ENCODE measurements at regions not wholly inside any gene's neighbourhood (a gene's known extent, or its start where the extent isn't known, plus 50 kb on each side); places are given as distances from the start of the nearest gene placed in this dataset.

DNA sequence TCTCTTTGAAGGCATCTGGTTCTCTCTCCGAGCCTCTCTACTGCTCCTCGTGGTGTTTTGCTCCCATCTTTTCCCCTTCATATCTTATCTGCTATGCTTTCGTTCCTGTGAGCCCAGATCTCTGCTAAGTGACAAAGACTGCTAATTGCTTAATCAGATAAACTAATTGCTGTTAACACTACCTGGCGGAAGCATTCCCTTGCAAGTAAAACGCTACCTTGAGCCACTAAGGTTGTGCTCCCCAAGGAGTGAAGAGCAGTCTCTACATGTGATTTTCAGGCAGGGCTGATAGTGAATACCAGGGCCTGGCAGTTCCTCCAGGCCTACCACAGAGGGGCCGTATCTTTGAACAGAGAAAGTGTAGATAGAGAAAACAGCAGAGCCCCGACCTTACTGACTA lies 244.0 kb upstream of the GATB start:
- H3K27ac ChIP-seq = no peak overlapping the region
- CTCF ChIA-PET = interaction anchor here (0.7 kb wide), 1 partner anchor 15 kb away, joined by 5 read pairs; no protein-coding TSS in a partner anchor
- POLR2A ChIA-PET (ENCODE audit: low non-redundant PET) = no interaction called here
- TF ChIP-seq, protein P1, sequence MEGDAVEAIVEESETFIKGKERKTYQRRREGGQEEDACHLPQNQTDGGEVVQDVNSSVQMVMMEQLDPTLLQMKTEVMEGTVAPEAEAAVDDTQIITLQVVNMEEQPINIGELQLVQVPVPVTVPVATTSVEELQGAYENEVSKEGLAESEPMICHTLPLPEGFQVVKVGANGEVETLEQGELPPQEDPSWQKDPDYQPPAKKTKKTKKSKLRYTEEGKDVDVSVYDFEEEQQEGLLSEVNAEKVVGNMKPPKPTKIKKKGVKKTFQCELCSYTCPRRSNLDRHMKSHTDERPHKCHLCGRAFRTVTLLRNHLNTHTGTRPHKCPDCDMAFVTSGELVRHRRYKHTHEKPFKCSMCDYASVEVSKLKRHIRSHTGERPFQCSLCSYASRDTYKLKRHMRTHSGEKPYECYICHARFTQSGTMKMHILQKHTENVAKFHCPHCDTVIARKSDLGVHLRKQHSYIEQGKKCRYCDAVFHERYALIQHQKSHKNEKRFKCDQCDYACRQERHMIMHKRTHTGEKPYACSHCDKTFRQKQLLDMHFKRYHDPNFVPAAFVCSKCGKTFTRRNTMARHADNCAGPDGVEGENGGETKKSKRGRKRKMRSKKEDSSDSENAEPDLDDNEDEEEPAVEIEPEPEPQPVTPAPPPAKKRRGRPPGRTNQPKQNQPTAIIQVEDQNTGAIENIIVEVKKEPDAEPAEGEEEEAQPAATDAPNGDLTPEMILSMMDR (conservative IDR thresholded peaks at IDR 0.05; ENCODE audit: low read depth) = no peak
- DNase-seq (ENCODE audit: low spot score) = no peak

DNA sequence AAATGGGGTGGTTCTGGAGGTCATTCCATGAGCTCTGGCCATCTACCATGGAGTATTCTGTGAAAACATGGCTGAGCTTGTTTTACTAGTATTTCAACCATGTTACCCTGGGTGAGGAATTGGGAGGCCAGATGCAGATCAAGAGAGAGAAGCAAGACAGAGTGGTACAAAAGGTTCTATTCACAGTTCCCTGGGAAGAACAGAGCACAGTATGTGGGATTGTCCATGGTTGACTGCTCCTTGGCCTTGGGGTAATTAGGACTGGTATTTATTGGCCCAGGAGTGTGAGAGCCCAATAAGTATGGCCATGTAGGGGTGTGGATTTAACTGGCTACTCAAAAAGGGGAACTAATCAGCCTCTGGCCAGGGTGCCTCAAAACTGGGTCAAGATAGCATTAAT lies 239.7 kb upstream of the GATB start:
- ChIA-PET POLR2A (ENCODE audit: low non-redundant PET) (no interaction called here), CTCF (no interaction called here)
- TF ChIP-seq, protein P1 (conservative IDR thresholded peaks at IDR 0.05; ENCODE audit: low read depth) = no peak
- no peak overlapping the region for H3K27ac ChIP-seq
- no peak for DNase-seq (ENCODE audit: low spot score)

DNA sequence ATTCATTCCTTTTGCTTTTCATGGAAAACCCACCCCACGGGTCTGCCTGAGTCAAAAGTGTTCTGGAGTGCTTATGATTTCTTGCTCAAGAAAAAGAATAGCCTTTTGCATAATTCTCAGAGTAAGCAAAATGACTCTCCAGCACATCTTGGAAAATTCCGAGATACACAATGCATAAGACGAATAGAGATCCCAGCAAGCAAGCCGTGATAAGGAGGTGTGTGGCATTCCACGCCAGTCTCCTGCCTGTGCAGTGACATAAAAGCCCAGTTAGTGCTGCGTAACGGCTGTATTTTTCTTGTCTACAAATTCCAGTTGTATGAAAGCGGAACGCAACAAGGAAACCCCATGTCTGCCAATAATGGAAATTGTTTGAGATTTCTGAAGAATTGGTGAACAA lies 237.9 kb upstream of the GATB start:
- ChIA-PET POLR2A (ENCODE audit: low non-redundant PET) (no interaction called here), CTCF (interaction anchor here (0.6 kb wide), 1 partner anchor 195 kb away, joined by 3 read pairs; no protein-coding TSS in a partner anchor)
- no peak overlapping the region for H3K27ac ChIP-seq
- DNase-seq (ENCODE audit: low spot score) = no peak
- TF ChIP-seq, protein P1 (conservative IDR thresholded peaks at IDR 0.05; ENCODE audit: low read depth) = no peak

DNA sequence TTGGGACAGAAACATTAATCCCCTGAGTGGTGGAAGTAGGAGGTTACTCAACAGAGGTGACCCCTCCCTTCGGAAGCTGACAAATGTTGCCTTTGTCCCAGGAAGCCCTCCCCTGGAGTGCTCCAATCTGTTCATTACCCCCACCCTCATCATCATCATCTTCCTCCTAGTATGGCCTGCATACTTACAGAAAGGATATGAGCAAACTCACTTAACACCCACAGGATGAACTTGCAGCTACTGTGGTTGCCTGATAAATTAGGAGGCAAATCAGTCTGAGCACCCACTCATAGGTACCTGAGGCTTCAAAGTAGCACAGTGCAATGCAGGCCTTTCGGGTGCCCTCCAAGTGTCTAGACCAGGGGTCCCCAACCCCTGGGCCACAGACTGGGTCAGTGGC lies 236.7 kb upstream of the GATB start:
- CTCF ChIA-PET = no interaction called here
- TF ChIP-seq, protein P1 (conservative IDR thresholded peaks at IDR 0.05; ENCODE audit: low read depth) = no peak
- no peak for DNase-seq (ENCODE audit: low spot score)
- POLR2A ChIA-PET (ENCODE audit: low non-redundant PET) = no interaction called here
- no peak overlapping the region for H3K27ac ChIP-seq

DNA sequence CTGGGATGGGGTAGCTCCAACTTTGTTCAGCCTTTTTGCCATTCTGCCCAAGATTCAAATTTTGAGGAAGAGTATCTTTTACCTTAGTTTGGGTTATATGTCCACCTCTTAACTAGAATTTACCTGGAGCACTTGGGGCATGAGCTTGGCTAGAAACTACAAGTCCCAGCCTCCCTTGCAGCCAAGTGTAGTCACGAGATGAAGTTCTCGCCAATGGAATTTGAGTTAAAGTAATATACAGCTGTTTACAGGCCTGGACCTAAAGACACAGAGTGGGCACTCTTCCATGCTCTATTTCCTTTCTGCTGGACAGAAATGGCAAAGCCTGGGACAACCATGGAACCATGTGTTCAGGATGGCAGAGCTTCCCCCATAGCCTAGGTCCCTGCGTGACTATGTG lies 233.6 kb upstream of the GATB start:
- no peak for DNase-seq (ENCODE audit: low spot score)
- no peak overlapping the region for H3K27ac ChIP-seq
- ChIA-PET CTCF (no interaction called here), POLR2A (ENCODE audit: low non-redundant PET) (no interaction called here)
- TF ChIP-seq, protein P1 (conservative IDR thresholded peaks at IDR 0.05; ENCODE audit: low read depth) = no peak

DNA sequence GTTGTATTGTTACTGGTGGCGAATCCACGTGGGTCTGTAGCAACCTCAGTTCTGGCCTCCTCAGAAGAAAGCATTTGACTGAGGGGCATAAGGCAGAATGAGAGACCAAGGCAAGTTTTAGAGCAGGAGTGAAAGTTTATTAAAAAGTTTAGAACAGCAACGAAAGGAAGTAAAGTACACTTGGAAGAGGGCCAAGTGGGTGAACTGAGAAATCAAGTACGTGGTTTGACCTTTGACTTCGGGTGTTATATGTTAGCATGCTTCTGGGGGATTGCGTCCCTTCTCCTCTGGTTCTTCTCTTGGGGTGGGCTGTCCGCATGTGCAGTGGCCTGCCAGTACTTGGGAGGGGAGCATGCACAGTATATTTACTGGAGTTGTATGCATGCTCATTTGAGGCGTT lies 232.7 kb upstream of the GATB start:
- ChIA-PET CTCF (no interaction called here), POLR2A (ENCODE audit: low non-redundant PET) (no interaction called here)
- TF ChIP-seq, protein P1 (conservative IDR thresholded peaks at IDR 0.05; ENCODE audit: low read depth) = no peak
- H3K27ac ChIP-seq = no peak overlapping the region
- no peak for DNase-seq (ENCODE audit: low spot score)
